GM18499 (cell line): ENCODE measurements at regions not wholly inside any gene's neighbourhood (a gene's known extent, or its start where the extent isn't known, plus 50 kb on each side); places are given as distances from the start of the nearest gene placed in this dataset.

ENCODE experiments used
- ATAC-seq: cut with Tn5 transposase; IDR thresholded peaks from one replicate; pipeline ENCODE4 v1.9.1; 2021; ENCODE audit warnings: moderate number of reproducible peaks; ENCODE audit not compliant: insufficient read depth, unreplicated experiment

DNA sequence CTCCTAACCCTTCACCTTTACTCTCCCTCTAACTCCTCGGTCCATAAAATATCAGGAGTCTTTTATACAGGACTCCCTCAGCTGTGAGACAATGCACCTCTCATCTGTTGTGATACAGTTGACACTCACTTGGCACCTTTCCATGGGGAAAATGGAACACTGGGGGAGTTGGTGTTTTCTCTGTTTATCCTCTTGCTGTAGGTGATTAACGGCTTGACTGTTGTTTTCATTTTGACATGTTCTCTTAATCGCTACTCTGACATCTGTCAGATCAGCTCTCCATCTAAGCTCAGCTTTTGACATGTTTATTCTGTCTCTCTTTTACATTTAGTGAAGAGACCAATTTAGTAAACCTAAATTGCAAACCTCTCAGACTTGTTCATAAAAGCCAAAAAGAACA lies 604.8 kb downstream of the TRAM1L1 start:
- no peak for ATAC-seq

DNA sequence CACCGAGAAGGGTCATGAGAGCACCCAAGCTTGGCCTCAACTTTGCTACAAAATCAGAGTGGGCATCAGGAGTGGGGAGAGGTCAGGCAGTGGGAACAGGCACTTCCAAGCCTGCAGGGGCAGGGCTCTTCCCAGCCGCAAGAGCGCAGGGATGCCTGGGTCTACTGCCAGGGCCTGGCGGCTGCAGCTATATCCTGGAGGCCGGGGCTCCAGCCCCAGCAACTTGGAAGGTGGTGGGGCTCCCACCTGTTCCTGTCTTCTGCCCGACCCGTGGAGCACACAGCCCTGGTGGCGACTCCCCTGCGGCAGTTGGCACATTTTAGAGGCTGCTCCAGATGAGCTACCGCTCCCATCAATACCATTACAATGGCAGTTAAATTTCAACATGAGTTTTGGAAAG lies 607.0 kb downstream of the TRAM1L1 start:
- ATAC-seq: no peak

DNA sequence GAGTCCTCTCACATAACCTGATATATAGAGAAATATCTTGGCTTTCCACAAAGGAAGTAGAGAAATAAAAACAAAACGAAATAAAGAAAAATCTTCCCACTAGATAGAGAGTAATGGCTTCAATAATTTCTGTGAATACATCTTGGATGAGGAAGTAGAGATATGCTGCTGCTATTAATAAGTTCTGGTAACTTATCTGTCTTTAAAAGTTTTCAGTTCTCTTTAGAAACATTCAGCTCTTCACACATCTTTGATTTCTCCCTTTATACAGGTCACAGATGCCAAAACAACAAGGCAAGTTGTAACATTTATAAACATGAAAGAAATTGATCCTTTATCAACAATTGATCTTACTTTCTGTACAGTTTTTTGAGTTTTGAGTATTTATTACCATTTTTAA lies 615.8 kb downstream of the TRAM1L1 start:
- ATAC-seq: peak; percentile 59

DNA sequence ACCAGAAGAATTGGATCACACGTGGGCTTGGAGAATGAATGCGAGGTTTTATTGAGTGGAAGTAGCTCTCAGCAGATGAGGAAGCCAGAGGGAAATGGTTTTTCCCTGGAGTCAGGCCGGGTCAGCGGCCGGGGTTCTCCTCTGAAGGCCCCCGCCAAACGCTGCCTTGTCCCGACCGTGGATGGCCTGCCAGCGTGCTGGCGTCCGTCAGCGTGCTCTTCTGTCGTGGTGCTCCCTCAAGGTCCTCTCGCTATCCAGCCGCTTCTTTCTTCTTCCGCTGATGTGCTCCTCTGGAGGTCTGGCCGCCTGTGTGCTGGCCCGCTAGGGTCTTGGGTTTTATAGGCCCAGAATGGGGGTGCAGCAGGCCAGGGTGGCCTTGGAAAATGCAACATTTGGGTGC lies 632.2 kb downstream of the TRAM1L1 start:
- no peak for ATAC-seq

DNA sequence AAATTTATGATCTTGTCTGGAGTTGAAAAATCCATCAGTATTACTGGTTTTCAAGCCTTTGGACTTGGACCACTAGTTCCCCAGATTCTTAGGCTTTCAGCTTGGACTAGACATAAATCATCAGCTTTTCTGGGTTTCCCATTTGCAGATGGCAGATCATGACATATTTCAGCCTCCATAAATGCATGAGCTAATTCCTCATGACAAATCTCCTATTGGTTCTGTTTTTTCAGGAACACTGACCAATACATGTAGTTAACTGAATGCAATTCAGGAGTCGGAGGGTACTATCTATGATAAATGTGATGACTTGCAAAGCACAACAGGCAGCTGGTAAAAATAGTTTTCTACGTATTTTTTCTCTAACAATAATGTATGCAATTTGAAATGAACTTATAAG lies 635.6 kb downstream of the TRAM1L1 start:
- ATAC-seq: no peak

DNA sequence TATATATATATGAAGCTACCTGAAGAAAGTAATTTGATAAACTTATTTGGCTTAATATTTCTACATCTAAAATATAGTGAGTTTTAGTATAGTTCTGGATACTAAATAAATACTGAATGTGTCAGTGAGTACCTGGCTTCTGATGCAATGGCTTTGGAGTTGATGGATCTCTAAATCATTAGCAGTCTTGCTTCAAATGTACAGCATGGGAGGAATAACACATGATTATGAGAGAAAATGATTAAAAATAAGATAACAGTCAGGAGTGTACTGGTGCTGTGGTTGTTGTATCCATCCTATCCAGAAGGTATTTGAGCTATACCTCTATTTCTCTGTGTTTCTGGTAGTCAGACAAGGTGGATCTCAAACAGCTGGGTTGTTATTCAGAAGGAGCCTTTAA lies 641.3 kb downstream of the TRAM1L1 start:
- ATAC-seq: no peak

DNA sequence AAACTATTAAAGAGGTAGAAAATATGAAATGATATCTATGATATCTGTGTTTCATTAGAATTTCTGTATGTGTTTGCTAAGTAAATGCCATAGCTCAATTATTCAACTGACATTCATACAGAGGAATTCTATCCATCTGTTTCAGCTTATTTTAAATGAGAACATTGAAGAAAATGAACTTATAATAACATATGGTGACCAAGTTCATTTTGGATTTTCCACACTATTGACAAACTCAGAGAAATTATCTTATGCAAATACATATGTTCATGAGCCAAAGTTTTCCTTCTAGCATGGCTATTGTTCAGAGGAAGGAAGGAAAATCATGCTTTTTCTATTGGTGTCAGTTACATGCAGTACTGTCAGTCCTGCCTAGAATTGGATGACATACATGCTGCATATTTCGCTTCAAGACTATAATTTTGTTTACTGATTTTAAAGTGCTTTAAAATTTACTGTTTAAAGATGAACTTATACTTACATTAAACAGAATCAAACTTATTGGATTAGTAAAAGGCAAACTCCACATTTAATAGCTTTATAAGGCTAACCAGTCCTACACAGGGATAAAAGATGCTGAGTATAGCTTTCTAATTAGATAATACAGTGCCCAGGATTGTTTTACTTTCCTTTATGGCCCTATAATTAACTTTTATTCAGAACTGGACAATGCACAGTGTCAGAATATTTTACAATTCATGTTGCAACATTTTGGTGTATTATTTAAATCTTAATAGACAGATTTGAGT lies 646.2 kb downstream of the TRAM1L1 start:
- no peak for ATAC-seq

DNA sequence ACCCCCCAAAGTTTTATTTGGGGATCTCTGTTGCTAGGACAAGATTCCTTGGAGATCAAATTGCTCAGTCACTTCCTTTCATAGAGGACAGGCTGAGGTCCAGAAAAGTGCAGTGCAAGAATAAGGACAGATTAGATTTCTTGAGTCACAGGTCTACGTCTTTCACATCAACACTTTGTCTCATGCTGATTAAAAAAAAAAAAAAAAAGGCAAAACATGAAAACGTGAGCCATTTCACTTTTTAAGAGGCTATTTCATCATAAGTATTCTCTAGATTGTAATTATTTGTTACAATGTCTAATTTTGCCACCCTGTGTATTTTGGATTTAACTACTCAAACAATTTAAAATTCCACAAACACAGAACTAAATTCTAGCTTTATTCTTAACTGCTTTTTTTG lies 647.0 kb downstream of the TRAM1L1 start:
- ATAC-seq: no peak

DNA sequence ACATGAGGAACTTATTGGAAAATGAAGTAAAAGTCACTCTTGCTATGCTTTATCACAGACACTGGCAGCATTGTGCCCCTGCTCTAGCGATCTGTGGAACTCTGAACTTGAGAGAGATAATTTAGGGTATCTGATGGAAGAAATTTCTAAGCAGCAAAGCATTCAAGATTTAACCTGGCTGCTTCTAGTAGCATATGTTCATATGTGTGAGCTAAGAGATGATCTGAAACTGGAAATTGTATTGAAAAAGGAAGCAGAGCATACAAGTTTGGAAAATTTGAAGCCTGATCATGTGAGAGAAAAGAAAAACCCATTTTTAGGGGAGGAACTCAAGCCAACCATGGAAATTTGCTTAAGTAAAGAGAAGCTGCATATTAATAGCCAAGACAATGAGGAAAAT lies 657.7 kb downstream of the TRAM1L1 start:
- ATAC-seq: no peak

DNA sequence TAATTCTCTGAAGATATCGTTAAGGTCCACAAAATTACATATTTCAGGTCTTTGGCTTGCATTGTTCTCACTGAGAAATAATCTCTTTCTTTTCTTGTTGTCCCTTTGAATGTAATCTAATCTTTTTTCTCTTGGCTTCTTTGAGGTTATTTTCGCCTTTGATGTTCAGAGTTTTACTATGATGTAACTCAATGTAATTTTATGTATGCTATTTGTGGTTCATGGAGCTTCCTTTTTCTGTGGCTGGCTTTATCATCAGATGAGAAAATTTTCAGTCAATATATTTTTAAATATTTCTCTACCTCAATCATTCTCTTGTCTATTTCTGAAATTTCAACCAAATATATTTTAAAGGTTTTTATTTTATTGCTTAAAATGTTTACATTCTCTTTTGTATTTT lies 672.2 kb downstream of the TRAM1L1 start:
- ATAC-seq: no peak

DNA sequence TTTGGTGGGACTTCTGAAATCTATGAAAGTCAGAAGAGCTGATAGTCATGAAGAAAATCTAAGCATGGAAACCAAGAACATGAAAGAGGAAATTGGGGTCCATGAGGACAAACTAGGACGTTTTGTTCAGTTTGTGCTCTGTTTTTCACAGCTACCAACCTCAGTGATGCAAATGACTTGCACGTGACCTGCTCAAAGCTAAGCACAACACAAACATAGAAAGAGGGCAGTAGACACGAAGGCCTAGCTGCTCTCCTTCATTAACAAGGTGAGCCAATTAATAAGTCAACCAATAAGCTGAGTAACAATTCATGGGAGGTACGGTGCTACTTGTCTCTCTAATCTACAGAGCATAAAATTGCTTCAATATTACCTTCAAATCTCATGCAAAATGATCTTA lies 684.1 kb downstream of the TRAM1L1 start:
- ATAC-seq: no peak

DNA sequence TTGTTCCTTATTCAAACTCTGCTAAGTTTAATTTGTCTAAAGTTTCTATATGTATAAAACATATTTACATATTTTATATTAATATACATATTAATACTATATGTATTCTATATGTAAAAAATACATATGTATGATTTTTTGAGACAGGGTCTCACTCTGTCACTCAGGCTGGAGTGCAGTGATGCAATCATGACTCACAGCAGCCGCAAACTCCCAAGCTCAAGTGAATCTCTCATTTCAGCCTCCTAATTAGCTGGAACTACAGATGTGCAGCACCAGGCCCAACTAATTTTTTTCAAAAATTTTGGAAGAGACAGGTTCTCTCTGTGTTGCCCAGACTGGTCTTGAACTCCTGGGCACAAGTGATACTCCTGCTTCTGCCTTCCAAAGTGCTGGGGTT lies 684.9 kb downstream of the TRAM1L1 start:
- ATAC-seq: no peak

DNA sequence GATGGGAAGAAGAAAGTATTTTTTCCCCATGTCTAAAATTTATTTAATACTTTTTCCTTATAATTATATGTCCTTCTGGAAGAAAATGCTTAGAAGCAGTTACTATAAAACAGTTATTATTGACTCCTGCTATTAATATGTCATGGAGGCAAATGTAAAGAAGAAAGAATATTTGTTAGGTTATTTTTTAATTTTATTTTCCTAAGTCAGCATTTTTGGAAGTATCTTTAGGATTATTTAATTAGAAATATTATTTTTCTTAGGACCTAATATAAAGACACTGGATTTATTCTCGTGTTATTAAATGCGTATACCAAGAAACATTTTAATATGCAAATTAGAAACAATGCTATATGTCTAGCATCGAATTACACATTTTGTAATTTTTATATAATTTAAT lies 687.7 kb downstream of the TRAM1L1 start:
- no peak for ATAC-seq

DNA sequence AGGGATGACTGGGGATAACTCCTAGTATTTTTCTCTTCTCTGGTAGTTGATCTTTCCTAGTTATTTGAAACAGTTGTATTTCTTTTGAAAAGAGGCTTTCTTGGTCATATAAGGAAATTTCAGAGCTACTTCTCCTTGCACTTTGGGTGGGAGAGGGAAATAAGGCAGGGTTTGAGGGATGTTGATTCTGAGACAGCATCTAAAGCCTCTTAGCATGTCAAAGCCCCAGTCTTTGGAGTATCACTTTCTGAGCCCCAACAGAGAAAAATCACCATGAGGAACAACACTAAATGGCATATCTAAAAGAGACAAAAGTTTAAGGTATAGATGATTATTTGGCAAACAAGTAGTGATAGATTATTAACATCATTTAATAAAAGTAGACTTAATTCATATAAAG lies 688.1 kb downstream of the TRAM1L1 start:
- ATAC-seq: no peak

DNA sequence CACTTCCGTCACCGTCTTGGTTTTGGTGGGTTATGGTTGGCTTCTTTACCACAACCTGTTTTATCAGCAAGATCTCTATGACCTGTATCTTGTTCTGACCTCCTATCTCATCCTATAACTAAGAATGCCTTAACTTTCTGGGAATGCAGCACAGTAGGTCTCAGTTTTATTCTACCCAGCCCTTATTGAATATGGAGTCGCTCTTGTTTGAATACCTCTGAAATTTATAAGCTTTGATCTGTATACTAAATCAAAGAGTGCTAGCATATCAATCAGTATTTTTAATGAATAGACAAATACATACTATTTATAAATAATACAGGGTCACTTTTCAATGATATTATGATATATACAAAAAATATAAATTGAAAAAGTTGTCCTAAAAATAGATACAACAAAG lies 690.0 kb downstream of the TRAM1L1 start:
- ATAC-seq: no peak

DNA sequence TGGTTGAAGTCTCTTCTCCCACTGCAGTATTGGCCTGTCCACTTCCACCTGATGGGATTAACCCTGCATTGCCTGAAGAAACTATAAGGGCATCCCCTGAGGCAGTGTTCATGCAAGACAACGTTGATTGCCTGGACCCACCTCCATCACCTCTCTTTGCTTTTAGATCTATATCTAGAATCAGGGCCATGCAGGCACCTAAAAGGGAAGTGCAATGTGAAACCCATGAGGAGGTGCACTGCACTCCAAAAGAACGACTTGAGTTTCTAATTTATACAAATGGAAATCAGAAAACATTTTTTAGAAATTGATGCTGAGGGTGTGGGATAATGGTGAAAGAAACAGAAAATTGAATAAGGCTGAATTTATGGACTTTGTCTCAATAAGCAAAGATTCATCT lies 694.4 kb downstream of the TRAM1L1 start:
- no peak for ATAC-seq

DNA sequence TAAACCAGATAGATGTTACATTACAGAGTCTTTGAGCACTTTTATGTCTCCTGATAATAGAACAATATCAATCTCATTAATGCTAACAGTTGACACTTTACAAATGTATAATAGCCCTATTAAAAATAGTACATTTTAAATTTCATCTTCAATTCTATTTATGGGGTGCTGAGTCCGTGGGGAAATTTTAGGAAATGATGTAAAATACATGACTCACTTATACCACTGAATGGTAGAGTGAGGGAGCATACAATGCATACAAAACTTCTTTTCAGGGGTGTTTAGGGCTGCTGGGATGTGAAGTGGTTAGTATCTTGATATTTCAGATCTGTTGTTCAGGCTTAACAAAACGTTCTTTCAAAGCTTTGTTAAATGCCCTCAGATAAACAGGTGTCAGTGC lies 696.2 kb downstream of the TRAM1L1 start:
- no peak for ATAC-seq

DNA sequence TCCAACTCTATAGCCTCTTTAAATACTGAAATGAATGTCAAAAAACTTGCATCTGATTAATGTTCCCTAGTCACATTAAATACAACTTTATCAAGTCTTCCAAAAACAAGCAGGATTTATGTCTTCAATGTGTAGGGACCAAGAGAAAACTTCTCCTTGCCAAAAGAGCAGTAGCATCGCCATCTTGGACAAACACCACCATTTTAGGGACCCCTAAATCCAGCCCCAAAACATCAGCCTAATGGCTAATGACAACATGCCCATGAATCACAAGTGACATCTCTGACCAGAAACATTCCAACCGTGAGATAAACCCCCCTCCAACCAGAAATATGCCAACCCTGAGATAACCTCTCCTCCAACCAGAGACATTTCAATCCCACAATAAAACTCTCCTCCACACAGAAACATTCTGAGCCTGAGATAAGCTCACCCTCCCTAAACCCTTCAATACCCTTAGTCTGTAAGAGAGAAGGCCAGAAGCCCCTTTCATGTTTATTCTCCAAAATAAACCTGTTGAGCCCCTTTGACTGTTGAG lies 697.4 kb downstream of the TRAM1L1 start:
- no peak for ATAC-seq

DNA sequence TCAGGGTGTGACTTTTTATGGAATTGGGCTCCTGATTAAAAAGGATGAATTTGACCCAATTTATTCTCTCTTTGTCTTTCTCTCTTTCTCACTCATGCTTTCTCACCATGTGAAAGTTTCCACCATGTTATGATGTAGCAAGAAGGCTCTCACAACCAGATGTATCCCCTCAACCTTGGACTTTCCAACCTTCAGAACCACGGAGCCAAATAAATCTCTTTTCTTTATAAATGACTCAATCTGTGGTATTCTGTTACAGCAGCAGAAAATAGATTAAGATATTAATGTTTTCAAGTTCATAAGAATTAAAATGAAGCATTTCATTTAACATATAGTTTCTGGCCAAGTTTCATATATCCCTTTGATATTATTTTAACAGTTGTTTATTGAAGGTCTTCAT lies 698.5 kb downstream of the TRAM1L1 start:
- no peak for ATAC-seq

DNA sequence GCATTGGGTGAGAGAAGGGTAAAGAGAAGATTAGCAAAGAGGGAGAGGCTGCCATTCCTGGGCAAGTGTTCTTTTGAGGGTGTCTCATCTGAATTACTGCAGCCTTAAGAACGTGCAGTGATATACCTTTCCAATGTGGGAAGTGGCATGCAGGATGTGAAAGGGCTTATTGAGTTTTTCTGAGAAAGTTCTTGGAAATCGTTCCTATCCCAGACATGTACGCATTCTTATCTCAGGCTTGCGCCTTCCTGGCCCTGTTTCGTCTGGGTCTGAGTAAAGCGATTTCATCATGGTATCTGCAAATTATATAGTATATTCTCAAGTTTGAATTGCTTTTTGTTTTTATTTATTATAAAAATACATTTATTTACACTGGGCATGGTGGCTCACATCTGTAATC lies 699.8 kb downstream of the TRAM1L1 start:
- ATAC-seq: no peak

DNA sequence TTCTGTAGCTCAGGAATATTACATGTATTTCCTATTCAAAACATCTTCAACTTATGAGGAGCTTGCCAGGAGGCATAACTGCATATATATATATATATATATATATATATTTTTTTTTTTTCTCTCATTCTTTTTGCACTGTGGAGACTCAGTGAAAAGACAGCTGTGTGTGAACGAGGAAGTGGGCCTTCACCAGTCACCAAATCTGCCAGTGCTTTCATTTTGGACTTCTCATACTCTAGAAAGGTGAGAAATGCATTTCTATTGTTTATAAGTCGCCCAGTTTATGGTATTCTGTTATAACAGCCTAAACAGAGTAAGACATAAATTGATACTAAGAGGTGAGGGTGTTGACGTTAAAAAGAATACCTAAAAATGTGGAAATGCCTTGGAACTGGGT lies 710.6 kb downstream of the TRAM1L1 start:
- ATAC-seq: no peak

DNA sequence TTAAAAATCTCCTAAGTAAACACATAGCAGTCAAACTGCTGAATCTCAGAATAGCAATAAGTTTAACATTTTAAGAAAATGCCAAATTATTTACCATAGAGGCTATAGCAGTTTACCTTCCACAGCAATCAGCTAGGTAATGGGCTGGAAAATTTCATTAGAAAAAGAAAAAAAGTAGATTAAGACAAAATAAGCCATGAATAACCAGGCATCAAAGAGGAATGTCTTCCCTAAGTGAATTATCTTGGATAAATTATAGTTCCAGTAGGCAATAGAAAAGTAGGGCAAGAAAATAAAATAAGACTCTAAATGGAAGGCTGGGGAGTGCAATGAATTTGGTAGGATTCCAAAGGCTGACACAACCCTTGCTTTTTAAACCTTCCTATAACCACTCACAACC lies 722.8 kb downstream of the TRAM1L1 start:
- no peak for ATAC-seq

DNA sequence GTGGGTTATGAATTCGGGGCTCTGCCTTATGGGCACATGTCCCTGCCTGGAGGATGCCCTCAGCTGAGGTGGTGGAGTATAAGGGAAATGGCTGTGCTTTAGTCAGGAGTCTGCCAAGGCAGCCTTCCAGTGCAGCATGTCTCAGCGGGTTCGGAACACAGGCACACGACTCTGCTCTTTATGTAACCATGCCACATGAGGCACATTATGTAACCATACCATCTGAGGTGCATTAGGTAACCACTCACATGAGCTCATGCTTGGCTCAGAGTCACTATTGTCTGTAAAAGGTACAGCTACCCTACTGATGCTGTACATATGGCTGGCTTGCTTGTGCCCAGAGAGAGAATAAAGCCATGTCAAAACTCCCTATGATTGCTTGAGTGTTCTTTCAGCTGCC lies 723.6 kb downstream of the TRAM1L1 start:
- no peak for ATAC-seq
